Loucy (cell line): ENCODE measurements at regions not wholly inside any gene's neighbourhood (a gene's known extent, or its start where the extent isn't known, plus 50 kb on each side); places are given as distances from the start of the nearest gene placed in this dataset.
A peak's percentile ranks its signal among the peaks of the same experiment; 100 is the strongest.

Source experiments
- H2AFZ ChIP-seq: fragments of 200-600 bp; sonication (generic); 2 replicates; pipeline ENCODE4 v1.6.0; 2016; ENCODE audit warnings: antibody characterized with exemption, mild to moderate bottlenecking, low read length, moderate library complexity
- H3F3A ChIP-seq: fragments of 200-600 bp; 2 replicates; pipeline ENCODE4 v1.6.0; 2016; ENCODE audit warnings: antibody characterized with exemption, low read depth, mild to moderate bottlenecking
- H3K27me3 ChIP-seq: fragments of 200-600 bp; sonication (generic); 2 replicates; pipeline ENCODE4 v1.6.1; 2014; ENCODE audit warnings: low read length, mild to moderate bottlenecking; ENCODE audit not compliant: insufficient read depth, poor library complexity, severe bottlenecking
- H3K36me3 ChIP-seq: fragments of 200-600 bp; sonication (generic); 2 replicates; pipeline ENCODE4 v1.6.1; 2016; ENCODE audit warnings: low read length; ENCODE audit not compliant: insufficient read depth
- H3K4me1 ChIP-seq: fragments of 200-600 bp; sonication (generic); 2 replicates; pipeline ENCODE4 v1.5.1; 2014; ENCODE audit warnings: low read length, mild to moderate bottlenecking; ENCODE audit not compliant: insufficient read depth, poor library complexity, severe bottlenecking
- H3K4me2 ChIP-seq: fragments of 200-600 bp; sonication (generic); 2 replicates; pipeline ENCODE4 v1.6.0; 2014; ENCODE audit warnings: antibody characterized with exemption, low read length, low read depth, mild to moderate bottlenecking; ENCODE audit not compliant: poor library complexity, severe bottlenecking
- H3K4me3 ChIP-seq: fragments of 200-600 bp; sonication (generic); 2 replicates; pipeline ENCODE4 v1.5.1; 2014; ENCODE audit warnings: low read length, mild to moderate bottlenecking, mixed read lengths; ENCODE audit not compliant: poor library complexity, severe bottlenecking
- H3K79me2 ChIP-seq: fragments of 200-600 bp; sonication (generic); 2 replicates; pipeline ENCODE4 v1.6.1; 2014; ENCODE audit warnings: low read length; ENCODE audit not compliant: insufficient read depth
- H3K9ac ChIP-seq: fragments of 200-600 bp; sonication (generic); 2 replicates; pipeline ENCODE4 v1.6.0; 2014; ENCODE audit warnings: mild to moderate bottlenecking, low read depth, low read length, moderate library complexity; ENCODE audit not compliant: poor library complexity, severe bottlenecking
- H3K9me2 ChIP-seq: fragments of 200-600 bp; sonication (generic); replicated peaks from 2 replicates; pipeline ENCODE4 v1.6.1; 2016; ENCODE audit warnings: low read depth, low read length, mixed read lengths
- H3K9me3 ChIP-seq: fragments of 200-600 bp; sonication (generic); 2 replicates; pipeline ENCODE4 v1.6.1; 2014; ENCODE audit warnings: mild to moderate bottlenecking, antibody characterized with exemption, low read length, low read depth; ENCODE audit not compliant: insufficient read depth
- H4K20me1 ChIP-seq: fragments of 200-600 bp; sonication (generic); 2 replicates; pipeline ENCODE4 v1.6.0; 2014; ENCODE audit warnings: antibody characterized with exemption, low read length, mild to moderate bottlenecking; ENCODE audit not compliant: insufficient read depth, poor library complexity, severe bottlenecking
- CTCF ChIP-seq: fragments of 200-600 bp; sonication (generic); conservative IDR thresholded peaks from 2 replicates; pipeline ENCODE4 v1.5.1; 2014; ENCODE audit warnings: mild to moderate bottlenecking, antibody characterized with exemption, low read length
- EZH2phosphoT487 ChIP-seq: fragments of 200-600 bp; IDR thresholded peaks from 2 replicates; pipeline ENCODE4 v1.6.1; 2018; ENCODE audit warnings: antibody characterized with exemption, mild to moderate bottlenecking, moderate library complexity, borderline replicate concordance

GRCh38 chr6:148625609-148626008, 121.2 kb upstream of the UST start:
- H3K9me3 ChIP-seq: no peaks in the 10 kb centered on the region
- H3K36me3 ChIP-seq: no peaks in the 10 kb centered on the region
- no peak overlapping the region for H3K9ac ChIP-seq
- TF ChIP-seq EZH2phosphoT487: no peak
- TF ChIP-seq CTCF: no peak
- no peaks in the 10 kb centered on the region for H3K79me2 ChIP-seq
- H3K4me3 ChIP-seq: no peak overlapping the region
- no peaks in the 10 kb centered on the region for H3K27me3 ChIP-seq
- H3K4me1 ChIP-seq: peaks cover 7% of the 10 kb centered on the region
- no peaks in the 10 kb centered on the region for H3F3A ChIP-seq
- no peaks in the 10 kb centered on the region for H3K9me2 ChIP-seq
- H4K20me1 ChIP-seq: no peaks in the 10 kb centered on the region
- no peak overlapping the region for H2AFZ ChIP-seq
- no peak overlapping the region for H3K4me2 ChIP-seq

- Histone ChIP-seq H3K4me3 (no peak overlapping the region), H3K9me3 (no peaks in the 10 kb centered on the region), H3K4me2 (no peak overlapping the region), H4K20me1 (no peaks in the 10 kb centered on the region), H3K79me2 (no peaks in the 10 kb centered on the region), H3K9me2 (no peaks in the 10 kb centered on the region), H3K9ac (no peak overlapping the region), H3K36me3 (no peaks in the 10 kb centered on the region), H3F3A (no peaks in the 10 kb centered on the region), H3K4me1 (peaks cover 7% of the 10 kb centered on the region), H2AFZ (no peak overlapping the region), H3K27me3 (no peaks in the 10 kb centered on the region)
- no peak for TF ChIP-seq CTCF
- TF ChIP-seq EZH2phosphoT487: no peak
Measured at GRCh38 chr6:148628251-148628650, 118.6 kb upstream of the UST start.

GRCh38 chr6:148629181-148629580, 117.6 kb upstream of the UST start:
- Histone ChIP-seq H3K9me2 (no peaks in the 10 kb centered on the region), H3K4me2 (no peak overlapping the region), H3F3A (no peaks in the 10 kb centered on the region), H2AFZ (peak overlapping the region; percentile 55), H3K79me2 (no peaks in the 10 kb centered on the region), H3K27me3 (no peaks in the 10 kb centered on the region), H3K36me3 (no peaks in the 10 kb centered on the region), H3K9me3 (no peaks in the 10 kb centered on the region), H3K4me3 (no peak overlapping the region), H3K9ac (no peak overlapping the region), H4K20me1 (no peaks in the 10 kb centered on the region), H3K4me1 (peaks cover 7% of the 10 kb centered on the region)
- no peak for TF ChIP-seq EZH2phosphoT487
- no peak for TF ChIP-seq CTCF
